ENCODE measurements at regions not wholly inside any gene's neighbourhood (a gene's known extent, or its start where the extent isn't known, plus 50 kb on each side); places are given as distances from the start of the nearest gene placed in this dataset.

DNA sequence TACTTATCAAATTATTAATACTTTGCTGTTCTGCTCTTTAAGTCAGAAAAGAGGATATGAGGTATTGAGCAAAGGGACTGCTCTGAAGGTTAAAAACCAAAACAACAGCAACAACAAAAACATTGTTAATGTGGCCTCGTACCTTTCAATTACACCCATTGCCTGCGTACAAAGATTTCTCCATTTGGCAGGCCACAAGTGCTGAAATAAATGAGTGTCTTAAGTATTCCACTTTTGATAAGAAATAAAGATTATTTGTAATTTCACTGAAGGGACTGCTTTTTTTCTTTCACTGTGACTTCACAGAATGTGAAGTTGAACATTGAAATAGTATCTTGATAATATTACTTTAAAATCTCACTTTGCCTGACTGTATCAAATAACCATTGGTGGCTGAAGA, 163.2 kb upstream of the MRPS30 start:
- peaks cover 0 to 6% of the 10 kb centered on the region in 2 donors for H3K9me3 ChIP-seq (ENCODE audit: control insufficient read depth in 2 of 2, insufficient read depth in 1 of 2, low read depth in 1 of 2, low read length in 1 of 2)
- FAIRE-seq (no peak), DNase-seq (no peak)
- no peaks in the 10 kb centered on the region for H3K36me3 ChIP-seq (ENCODE audit: control insufficient read depth in 3 of 3, insufficient read depth in 2 of 3, low read depth in 1 of 3, low read length in 3 of 3)
- no peak overlapping the region for H3K27ac ChIP-seq (ENCODE audit: low read depth in 1 of 3, low read length in 2 of 3)
- H3K27me3 ChIP-seq (ENCODE audit: control insufficient read depth in 3 of 3, insufficient read depth in 3 of 3, low read length in 3 of 3): no peaks in the 10 kb centered on the region
- H3K4me3 ChIP-seq (ENCODE audit: low read depth in 1 of 3, low read length in 3 of 3): no peak overlapping the region
- 66 to 87% (median 78%) methylated on average over 2 of the region's 2 CpGs for WGBS, 3 donors
- no peaks in the 10 kb centered on the region for H3K4me1 ChIP-seq (ENCODE audit: control insufficient read depth in 3 of 3, insufficient read depth in 2 of 3, low read depth in 1 of 3, low read length in 2 of 3)

DNA sequence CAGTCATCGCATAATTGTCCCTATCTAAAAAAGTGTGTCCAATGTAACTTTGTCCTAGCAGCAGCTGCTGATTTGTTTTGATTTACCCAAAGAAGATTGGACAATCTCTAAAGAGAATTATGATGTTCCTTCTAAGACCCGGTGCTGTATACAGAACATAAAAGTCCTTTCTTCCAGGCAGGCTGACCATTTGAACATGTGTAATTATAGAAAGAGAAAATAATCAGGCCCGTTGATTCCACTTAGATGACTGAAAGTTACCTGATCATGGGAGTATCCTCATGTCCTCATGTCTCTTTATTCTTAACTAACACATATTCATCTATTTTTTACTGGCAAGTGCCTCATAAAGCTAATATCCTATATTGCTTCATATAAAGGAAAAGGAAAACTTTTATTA, 164.1 kb upstream of the MRPS30 start:
- no peak overlapping the region for H3K4me3 ChIP-seq (ENCODE audit: low read depth in 1 of 3, low read length in 3 of 3)
- no peaks in the 10 kb centered on the region for H3K4me1 ChIP-seq (ENCODE audit: control insufficient read depth in 3 of 3, insufficient read depth in 2 of 3, low read depth in 1 of 3, low read length in 2 of 3)
- H3K36me3 ChIP-seq (ENCODE audit: control insufficient read depth in 3 of 3, insufficient read depth in 2 of 3, low read depth in 1 of 3, low read length in 3 of 3): no peaks in the 10 kb centered on the region
- WGBS, 3 donors: 62 to 72% (median 67%) methylated on average over 3 of the region's 3 CpGs
- FAIRE-seq: no peak
- no peak overlapping the region for H3K27ac ChIP-seq (ENCODE audit: low read depth in 1 of 3, low read length in 2 of 3)
- no peaks in the 10 kb centered on the region for H3K27me3 ChIP-seq (ENCODE audit: control insufficient read depth in 3 of 3, insufficient read depth in 3 of 3, low read length in 3 of 3)
- DNase-seq: no peak
- H3K9me3 ChIP-seq (ENCODE audit: control insufficient read depth in 2 of 2, insufficient read depth in 1 of 2, low read depth in 1 of 2, low read length in 1 of 2): peaks cover 0 to 6% of the 10 kb centered on the region in 2 donors

- 77 to 94% (median 87%) methylated on average over 2 of the region's 2 CpGs for WGBS, 3 donors
- FAIRE-seq: no peak
- no peaks in the 10 kb centered on the region for H3K27me3 ChIP-seq (ENCODE audit: control insufficient read depth in 3 of 3, insufficient read depth in 3 of 3, low read length in 3 of 3)
- H3K9me3 ChIP-seq (ENCODE audit: control insufficient read depth in 2 of 2, insufficient read depth in 1 of 2, low read depth in 1 of 2, low read length in 1 of 2): peaks cover 0 to 6% of the 10 kb centered on the region in 2 donors
- no peak overlapping the region for H3K27ac ChIP-seq (ENCODE audit: low read depth in 1 of 3, low read length in 2 of 3)
- no peak overlapping the region for H3K4me3 ChIP-seq (ENCODE audit: low read depth in 1 of 3, low read length in 3 of 3)
- H3K4me1 ChIP-seq (ENCODE audit: control insufficient read depth in 3 of 3, insufficient read depth in 2 of 3, low read depth in 1 of 3, low read length in 2 of 3): no peaks in the 10 kb centered on the region
- H3K36me3 ChIP-seq (ENCODE audit: control insufficient read depth in 3 of 3, insufficient read depth in 2 of 3, low read depth in 1 of 3, low read length in 3 of 3): no peaks in the 10 kb centered on the region
- DNase-seq: no peak
These were observed 166.9 kb upstream of the MRPS30 start for GRCh38 chr5:44641820-44642219.

DNA sequence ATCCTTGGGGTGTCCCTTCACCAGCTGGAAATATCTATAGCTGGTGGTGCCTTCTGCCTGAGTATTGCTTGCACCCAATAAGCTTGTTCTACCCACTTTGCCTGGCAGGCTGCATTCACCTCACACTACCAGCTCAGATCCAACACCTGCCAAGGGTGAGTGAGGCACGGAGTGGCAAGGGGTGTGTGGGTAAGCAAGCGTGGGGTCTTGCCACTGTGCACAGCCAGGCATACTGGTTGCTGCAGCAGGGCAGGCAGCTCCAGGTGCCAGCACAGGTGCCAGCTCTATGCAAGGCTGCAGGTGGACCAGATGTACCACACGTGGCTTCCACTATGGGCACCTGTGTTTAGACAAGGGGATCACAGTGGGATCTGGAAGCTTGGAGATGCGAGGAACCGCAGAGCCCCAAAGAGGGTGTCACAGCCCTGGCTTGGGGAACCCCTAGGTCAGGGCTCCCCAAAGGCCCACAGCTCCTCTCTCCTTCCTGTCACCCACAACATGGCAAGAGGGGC, 167.7 kb upstream of the MRPS30 start:
- H3K36me3 ChIP-seq (ENCODE audit: control insufficient read depth in 3 of 3, insufficient read depth in 2 of 3, low read depth in 1 of 3, low read length in 3 of 3): no peaks in the 10 kb centered on the region
- no peak for FAIRE-seq
- no peak overlapping the region for H3K27ac ChIP-seq (ENCODE audit: low read depth in 1 of 3, low read length in 2 of 3)
- no peaks in the 10 kb centered on the region for H3K4me1 ChIP-seq (ENCODE audit: control insufficient read depth in 3 of 3, insufficient read depth in 2 of 3, low read depth in 1 of 3, low read length in 2 of 3)
- H3K9me3 ChIP-seq (ENCODE audit: control insufficient read depth in 2 of 2, insufficient read depth in 1 of 2, low read depth in 1 of 2, low read length in 1 of 2): peaks cover 0 to 6% of the 10 kb centered on the region in 2 donors
- DNase-seq: no peak
- H3K4me3 ChIP-seq (ENCODE audit: low read depth in 1 of 3, low read length in 3 of 3): no peak overlapping the region
- H3K27me3 ChIP-seq (ENCODE audit: control insufficient read depth in 3 of 3, insufficient read depth in 3 of 3, low read length in 3 of 3): no peaks in the 10 kb centered on the region
- 81 to 89% (median 84%) methylated on average over 5 of the region's 5 CpGs for WGBS, 3 donors

DNA sequence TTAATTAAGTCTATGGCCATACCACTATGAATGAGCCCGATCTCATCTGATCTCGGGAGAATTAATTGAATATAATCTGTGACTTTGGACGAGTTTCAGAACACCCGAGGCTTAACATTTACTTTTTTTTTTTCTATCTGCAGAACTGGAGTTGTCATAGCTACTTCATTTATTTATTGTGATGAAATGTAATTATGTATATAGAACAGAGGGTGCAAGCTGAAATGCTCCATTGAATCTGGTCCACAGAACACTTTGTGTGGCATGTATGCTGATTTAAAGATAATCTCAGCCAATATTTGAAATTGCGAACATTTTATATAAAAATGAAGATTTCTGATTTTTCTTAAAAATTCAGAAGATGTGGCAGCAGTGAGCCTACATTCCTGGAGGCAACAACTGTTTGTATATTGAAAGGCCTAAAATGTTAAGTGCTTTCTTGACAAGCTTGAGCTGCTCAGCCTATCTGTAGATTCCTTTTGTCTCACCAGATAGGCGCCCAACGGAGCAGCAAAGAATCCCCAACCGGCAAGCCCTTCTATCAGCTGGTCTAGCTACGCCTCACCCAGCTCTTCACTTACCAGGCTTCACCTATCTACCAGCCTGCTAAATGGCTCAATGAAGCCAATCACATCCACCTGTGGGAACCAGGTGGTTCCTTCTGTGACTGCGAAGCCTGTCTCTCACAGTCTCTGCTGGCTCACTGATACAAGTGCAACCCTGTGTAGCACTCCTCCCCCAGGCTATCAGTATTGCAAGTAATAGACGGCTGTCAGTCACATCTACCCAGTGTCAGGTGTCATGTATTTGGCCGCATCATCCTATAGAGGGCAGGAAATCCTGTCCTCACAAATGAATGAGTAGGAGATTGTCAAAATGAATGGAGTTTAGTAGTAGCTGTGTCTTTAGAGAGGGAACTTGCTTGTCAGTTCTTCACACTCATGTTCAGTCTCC, 170.6 kb upstream of the MRPS30 start:
- no peaks in the 10 kb centered on the region for H3K27me3 ChIP-seq (ENCODE audit: control insufficient read depth in 3 of 3, insufficient read depth in 3 of 3, low read length in 3 of 3)
- peaks cover 0 to 6% of the 10 kb centered on the region in 2 donors for H3K9me3 ChIP-seq (ENCODE audit: control insufficient read depth in 2 of 2, insufficient read depth in 1 of 2, low read depth in 1 of 2, low read length in 1 of 2)
- DNase-seq (no peak), FAIRE-seq (no peak)
- H3K4me1 ChIP-seq (ENCODE audit: control insufficient read depth in 3 of 3, insufficient read depth in 2 of 3, low read depth in 1 of 3, low read length in 2 of 3): no peaks in the 10 kb centered on the region
- WGBS, 3 donors: 65 to 77% (median 74%) methylated on average over 12 of the region's 12 CpGs
- no peak overlapping the region for H3K4me3 ChIP-seq (ENCODE audit: low read depth in 1 of 3, low read length in 3 of 3)
- no peak overlapping the region for H3K27ac ChIP-seq (ENCODE audit: low read depth in 1 of 3, low read length in 2 of 3)
- H3K36me3 ChIP-seq (ENCODE audit: control insufficient read depth in 3 of 3, insufficient read depth in 2 of 3, low read depth in 1 of 3, low read length in 3 of 3): no peaks in the 10 kb centered on the region

DNA sequence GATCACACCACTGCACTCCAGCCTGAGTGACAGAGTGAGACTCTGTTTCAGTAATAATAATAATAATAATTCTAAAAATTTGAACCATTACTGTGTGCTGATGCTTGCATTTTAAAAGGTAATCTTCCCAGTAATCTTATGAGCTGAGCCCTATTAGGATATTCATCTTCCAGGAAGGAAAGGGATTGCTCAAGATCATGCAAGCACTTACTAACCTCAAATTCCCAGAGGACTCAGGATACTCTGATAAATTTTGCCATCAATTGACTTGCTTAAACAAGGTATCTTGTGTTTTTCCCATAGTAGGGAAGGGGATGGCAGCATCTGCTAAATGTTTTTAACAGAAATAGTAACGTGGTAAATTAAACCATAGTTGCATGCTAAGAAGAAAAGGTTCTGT, 176.4 kb upstream of the MRPS30 start:
- H3K4me1 ChIP-seq (ENCODE audit: control insufficient read depth in 3 of 3, insufficient read depth in 2 of 3, low read depth in 1 of 3, low read length in 2 of 3): no peaks in the 10 kb centered on the region
- 65 to 76% (median 69%) methylated on average over 1 of the region's 1 CpG for WGBS, 3 donors
- H3K36me3 ChIP-seq (ENCODE audit: control insufficient read depth in 3 of 3, insufficient read depth in 2 of 3, low read depth in 1 of 3, low read length in 3 of 3): no peaks in the 10 kb centered on the region
- H3K27me3 ChIP-seq (ENCODE audit: control insufficient read depth in 3 of 3, insufficient read depth in 3 of 3, low read length in 3 of 3): no peaks in the 10 kb centered on the region
- no peak overlapping the region for H3K27ac ChIP-seq (ENCODE audit: low read depth in 1 of 3, low read length in 2 of 3)
- H3K4me3 ChIP-seq (ENCODE audit: low read depth in 1 of 3, low read length in 3 of 3): no peak overlapping the region
- FAIRE-seq: no peak
- no peak for DNase-seq
- no peaks in the 10 kb centered on the region for H3K9me3 ChIP-seq (ENCODE audit: control insufficient read depth in 2 of 2, insufficient read depth in 1 of 2, low read depth in 1 of 2, low read length in 1 of 2)

- FAIRE-seq: no peak
- H3K9me3 ChIP-seq (ENCODE audit: control insufficient read depth in 2 of 2, insufficient read depth in 1 of 2, low read depth in 1 of 2, low read length in 1 of 2): no peaks in the 10 kb centered on the region
- DNase-seq: no peak
- no peaks in the 10 kb centered on the region for H3K4me1 ChIP-seq (ENCODE audit: control insufficient read depth in 3 of 3, insufficient read depth in 2 of 3, low read depth in 1 of 3, low read length in 2 of 3)
- H3K27ac ChIP-seq (ENCODE audit: low read depth in 1 of 3, low read length in 2 of 3): no peak overlapping the region
- no peaks in the 10 kb centered on the region for H3K27me3 ChIP-seq (ENCODE audit: control insufficient read depth in 3 of 3, insufficient read depth in 3 of 3, low read length in 3 of 3)
- no peak overlapping the region for H3K4me3 ChIP-seq (ENCODE audit: low read depth in 1 of 3, low read length in 3 of 3)
- H3K36me3 ChIP-seq (ENCODE audit: control insufficient read depth in 3 of 3, insufficient read depth in 2 of 3, low read depth in 1 of 3, low read length in 3 of 3): no peaks in the 10 kb centered on the region
These were observed 181.9 kb upstream of the MRPS30 start for GRCh38 chr5:44626846-44627245.

DNA sequence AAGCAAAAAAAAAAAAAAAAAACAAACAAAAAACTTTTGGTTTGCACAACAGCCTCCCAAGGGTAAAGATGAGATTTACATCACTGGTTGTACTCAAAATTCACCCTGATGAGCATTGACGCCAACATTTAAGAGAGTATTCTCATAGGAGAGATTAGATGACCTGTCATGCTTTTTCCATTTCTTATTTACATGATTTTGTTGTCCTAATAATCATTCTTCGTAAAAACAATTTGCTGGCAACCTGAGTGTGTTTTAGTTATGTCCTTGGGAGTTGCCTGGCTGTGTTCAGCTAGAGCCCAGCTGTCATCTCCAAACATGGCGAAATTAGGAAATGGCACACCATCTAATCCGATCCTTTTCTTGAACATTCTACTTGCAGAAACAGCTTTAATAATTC, 186.4 kb upstream of the MRPS30 start:
- H3K36me3 ChIP-seq (ENCODE audit: control insufficient read depth in 3 of 3, insufficient read depth in 2 of 3, low read depth in 1 of 3, low read length in 3 of 3): no peaks in the 10 kb centered on the region
- FAIRE-seq (no peak), DNase-seq (no peak)
- no peaks in the 10 kb centered on the region for H3K27me3 ChIP-seq (ENCODE audit: control insufficient read depth in 3 of 3, insufficient read depth in 3 of 3, low read length in 3 of 3)
- H3K4me3 ChIP-seq (ENCODE audit: low read depth in 1 of 3, low read length in 3 of 3): no peak overlapping the region
- no peak overlapping the region for H3K27ac ChIP-seq (ENCODE audit: low read depth in 1 of 3, low read length in 2 of 3)
- no peaks in the 10 kb centered on the region for H3K4me1 ChIP-seq (ENCODE audit: control insufficient read depth in 3 of 3, insufficient read depth in 2 of 3, low read depth in 1 of 3, low read length in 2 of 3)
- H3K9me3 ChIP-seq (ENCODE audit: control insufficient read depth in 2 of 2, insufficient read depth in 1 of 2, low read depth in 1 of 2, low read length in 1 of 2): no peaks in the 10 kb centered on the region
- 53 to 85% (median 68%) methylated on average over 4 of the region's 4 CpGs for WGBS, 3 donors
